Muscle of back (tissue), 3 donors: ENCODE measurements at regions not wholly inside any gene's neighbourhood (a gene's known extent, or its start where the extent isn't known, plus 50 kb on each side); places are given as distances from the start of the nearest gene placed in this dataset.
A peak's percentile ranks its signal among the peaks of the same experiment; 100 is the strongest.

Experiments used
- DNase-seq, 3 donors: peaks; one replicate each; pipeline versions ENCODE4 v3.0.0 to v3.0.0-alpha.2; 2013

DNA sequence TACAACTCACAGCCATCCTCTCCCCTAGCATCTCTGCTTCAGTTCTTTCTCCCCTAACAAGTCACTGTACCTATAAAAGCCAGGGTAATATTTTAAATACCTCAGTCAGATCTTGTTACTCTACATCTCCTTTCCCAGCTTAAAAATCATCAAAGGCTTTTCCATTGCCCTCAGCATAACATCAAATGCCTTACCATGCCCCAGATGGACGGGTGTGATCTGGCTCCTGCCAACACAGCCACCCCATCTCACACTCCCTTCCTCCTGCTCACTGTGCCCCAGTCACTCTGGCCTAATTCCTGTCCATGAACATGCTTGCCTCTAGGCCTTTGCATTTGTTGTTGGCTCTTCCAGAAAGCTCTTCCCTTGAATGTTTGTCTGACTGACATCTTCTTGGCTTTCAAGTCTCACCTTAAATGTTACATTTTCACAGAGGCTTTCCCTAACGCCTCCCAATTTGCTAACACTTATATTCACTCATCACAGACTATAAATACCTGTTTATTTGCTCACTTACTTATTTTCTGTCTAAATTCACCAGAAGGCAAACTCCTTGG is 640.9 kb downstream of the NYAP2 start:
- no peak for DNase-seq

- no peak for DNase-seq
These were observed 638.0 kb downstream of the NYAP2 start for GRCh38 chr2:226037526-226037925.

- peak; percentile 41 to 88 (median 66) for DNase-seq
These were observed 632.4 kb downstream of the NYAP2 start for GRCh38 chr2:226031647-226032501.

- peak; percentile 36 to 91 (median 74) for DNase-seq
These were observed 631.5 kb downstream of the NYAP2 start for GRCh38 chr2:226030788-226031646.

GRCh38 chr2:226030369-226030768 is 630.9 kb downstream of the NYAP2 start:
- DNase-seq, result peak in 1 of 3 donors; percentile 35

DNA sequence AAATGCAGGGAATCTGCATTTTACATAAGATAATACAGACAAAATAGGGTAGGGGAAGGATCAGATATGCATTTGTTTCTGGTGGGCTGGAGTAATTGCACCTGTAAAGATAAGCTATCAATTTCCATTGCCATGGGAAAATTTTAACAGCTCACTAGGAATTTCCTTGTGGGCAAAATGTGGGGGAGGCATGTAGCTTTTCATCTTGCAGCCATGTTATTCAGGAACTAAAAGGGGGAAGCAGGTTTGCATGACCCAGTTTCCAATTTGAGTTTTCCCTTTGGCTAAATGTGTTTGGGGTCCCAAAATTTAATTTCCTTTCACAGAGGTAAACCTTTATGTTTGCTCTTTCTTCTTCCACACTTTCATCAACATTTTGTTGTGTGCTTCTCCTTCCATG is 624.4 kb downstream of the NYAP2 start:
- no peak for DNase-seq

DNA sequence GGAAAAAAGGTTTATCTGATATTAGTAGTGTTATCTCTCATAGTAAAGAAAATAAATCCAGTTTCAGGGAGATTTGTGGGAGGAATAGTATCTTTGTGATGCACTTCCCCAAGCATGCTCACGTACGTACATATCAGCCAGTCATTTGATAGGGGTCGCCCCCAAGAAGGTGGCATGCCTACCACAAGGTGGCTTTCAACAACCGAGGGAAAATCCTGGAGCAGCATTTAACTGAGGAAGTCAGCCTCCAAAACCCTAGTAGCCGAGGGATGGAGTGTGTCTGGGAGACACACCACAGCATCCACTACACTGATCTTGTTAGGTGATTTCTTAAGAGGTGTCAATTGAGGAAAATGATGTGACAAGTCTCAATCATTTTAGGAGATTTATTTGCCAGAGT is 623.9 kb downstream of the NYAP2 start:
- no peak for DNase-seq

DNA sequence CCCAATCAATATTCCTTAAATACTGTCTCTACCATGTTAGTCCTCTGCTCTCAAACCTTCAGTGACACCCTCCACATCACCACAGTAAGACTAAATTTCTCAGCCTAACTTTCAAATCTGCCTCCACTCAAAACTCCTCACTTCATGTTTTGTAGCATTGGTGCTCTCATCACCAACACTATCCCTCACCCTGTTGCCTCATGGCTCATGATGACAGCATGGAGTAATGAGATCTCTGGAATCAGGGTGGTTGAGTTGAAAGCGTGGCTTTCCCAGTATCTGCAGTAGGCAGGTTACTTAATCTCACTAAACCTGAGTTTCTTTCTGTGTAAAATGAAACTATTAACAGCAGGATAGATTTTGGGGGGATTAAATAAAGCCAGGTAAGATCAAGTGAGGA is 621.4 kb downstream of the NYAP2 start:
- DNase-seq, result no peak

- DNase-seq, result no peak
These were observed 620.7 kb downstream of the NYAP2 start for GRCh38 chr2:226020176-226020575.

DNA sequence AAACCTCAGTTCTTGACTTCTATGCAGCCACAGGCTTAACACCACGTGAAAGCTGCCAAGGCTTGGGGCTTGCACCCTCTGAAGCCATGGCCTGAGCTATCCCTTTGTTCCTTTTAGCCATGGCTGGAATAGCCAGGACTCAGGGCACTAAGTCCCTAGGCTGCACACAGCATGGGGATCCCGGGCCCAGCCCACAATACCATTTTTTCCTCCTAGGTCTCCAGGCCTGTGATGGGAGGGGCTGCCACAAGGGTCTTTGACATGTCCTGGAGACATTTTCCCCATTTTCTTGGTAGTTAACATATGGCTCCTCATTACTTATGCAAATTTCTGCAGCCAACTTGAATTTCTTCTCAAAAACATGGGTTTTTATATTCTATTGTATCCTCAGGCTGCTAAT is 619.1 kb downstream of the NYAP2 start:
- DNase-seq, result no peak

- no peak for DNase-seq
These were observed 618.0 kb downstream of the NYAP2 start for GRCh38 chr2:226017537-226017936.

DNA sequence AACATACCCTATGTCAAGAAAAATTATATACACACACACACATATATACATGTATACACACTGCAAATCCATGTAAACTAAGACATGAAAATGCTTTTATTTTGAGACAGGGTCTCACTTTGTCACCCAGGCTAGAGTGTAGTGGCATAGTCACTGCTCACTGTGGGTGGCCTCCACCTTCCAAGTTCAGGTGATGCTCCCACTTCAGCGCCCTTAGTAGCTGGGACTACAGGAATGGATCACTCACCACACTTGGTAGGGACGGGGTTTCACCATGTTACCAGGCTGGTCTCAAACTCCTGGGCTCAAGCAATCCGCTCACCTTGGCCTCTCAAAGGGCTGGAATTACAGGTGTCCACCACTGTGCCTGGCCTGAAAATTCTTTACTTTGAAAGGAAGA is 617.6 kb downstream of the NYAP2 start:
- no peak for DNase-seq

GRCh38 chr2:226011716-226012450 is 612.4 kb downstream of the NYAP2 start:
- DNase-seq, result no peak

- DNase-seq, result peak; percentile 6 to 42 (median 11)
These were observed 602.9 kb downstream of the NYAP2 start for GRCh38 chr2:226002438-226002837.

- no peak for DNase-seq
These were observed 602.2 kb downstream of the NYAP2 start for GRCh38 chr2:226001716-226002115.

DNA sequence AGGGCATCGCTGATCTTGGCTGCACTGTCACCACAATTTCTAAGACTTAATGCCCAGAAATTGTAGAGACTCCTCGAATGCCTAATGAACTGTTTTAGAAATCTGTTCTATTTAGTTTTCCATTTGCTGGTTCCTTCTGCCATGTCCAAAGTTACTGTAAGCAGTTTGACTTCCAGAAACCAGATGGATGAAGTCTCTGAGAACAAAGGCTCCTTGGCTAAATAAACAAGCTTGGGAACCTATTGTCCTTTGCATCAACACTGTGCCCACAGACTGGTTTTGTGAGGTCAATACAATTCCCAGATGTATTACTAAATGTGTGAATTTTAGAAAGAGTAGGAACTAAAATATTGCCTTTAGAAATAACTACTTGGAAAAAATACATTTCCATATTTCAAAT is 600.2 kb downstream of the NYAP2 start:
- no peak for DNase-seq

GRCh38 chr2:225998653-225999052 is 599.1 kb downstream of the NYAP2 start:
- no peak for DNase-seq

- DNase-seq, result no peak
These were observed 598.6 kb downstream of the NYAP2 start for GRCh38 chr2:225998116-225998515.

DNA sequence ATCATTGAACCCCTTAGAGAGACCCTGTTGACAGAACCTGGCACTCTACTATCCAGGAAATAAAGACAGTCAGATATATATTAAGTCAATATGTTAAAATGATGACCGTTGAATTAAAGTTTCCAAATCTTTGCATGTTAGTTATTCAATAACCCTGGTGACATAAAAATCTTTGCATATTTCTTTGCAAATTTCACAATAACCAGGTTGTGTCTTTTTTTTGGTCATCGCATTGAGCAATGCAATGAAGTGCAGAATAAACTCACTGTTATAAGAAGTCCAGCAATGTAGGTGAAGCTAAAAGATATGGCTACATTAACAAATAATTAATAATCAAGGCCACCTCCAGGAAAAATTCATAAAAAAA is 596.9 kb downstream of the NYAP2 start:
- no peak for DNase-seq

GRCh38 chr2:225995796-225996461 is 596.4 kb downstream of the NYAP2 start:
- DNase-seq, result peak in 2 of 3 donors; percentile 7 to 26

DNA sequence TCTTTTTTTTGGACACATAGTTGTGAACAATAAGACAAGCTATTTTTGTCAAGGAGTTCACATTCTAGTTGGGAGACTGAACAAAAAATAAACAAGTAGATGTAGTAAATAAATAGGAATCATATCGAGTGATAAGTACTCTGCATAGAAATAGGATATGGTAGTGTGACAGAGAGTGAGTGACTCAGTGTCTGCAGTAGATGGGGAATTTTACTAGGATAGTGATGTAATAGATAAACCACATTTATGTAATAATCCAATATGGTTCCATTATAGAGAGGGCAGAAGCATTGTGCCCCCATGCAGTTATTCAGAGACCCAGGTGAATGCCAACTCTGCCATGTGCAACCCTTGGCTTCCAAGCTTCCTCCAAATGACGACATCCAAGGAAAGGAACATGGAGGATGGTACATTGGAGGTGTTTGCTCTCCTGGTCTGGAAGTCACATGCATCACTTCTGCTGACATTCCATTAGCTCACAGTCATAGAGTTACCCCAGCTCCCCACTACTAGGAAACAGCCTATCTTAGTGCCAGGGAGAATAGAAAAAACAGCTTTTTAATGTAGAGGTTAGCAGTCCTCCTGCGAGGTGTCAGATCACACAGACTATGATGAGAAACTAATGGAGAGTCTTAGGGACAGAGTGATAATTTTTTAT is 595.4 kb downstream of the NYAP2 start:
- no peak for DNase-seq
